ENCODE measurements at regions not wholly inside any gene's neighbourhood (a gene's known extent, or its start where the extent isn't known, plus 50 kb on each side); places are given as distances from the start of the nearest gene placed in this dataset.

GRCh38 chr16:75781683-75782343 lies 55.5 kb upstream of the CPHXL start:
- TF ChIP-seq CTCF (IDR thresholded peaks at IDR 0.05) (no peak), POLR2AphosphoS5 (IDR thresholded peaks at IDR 0.05) (no peak), POLR2A (IDR thresholded peaks at IDR 0.05) (no peak)
